HG03066 (cell line): ENCODE measurements at regions not wholly inside any gene's neighbourhood (a gene's known extent, or its start where the extent isn't known, plus 50 kb on each side); places are given as distances from the start of the nearest gene placed in this dataset.
"Not testable (repeated sequence)": the region's sequence is repeated elsewhere in the genome, so short reads cannot be mapped to it uniquely, and the experiment has no call there.

Source experiments
- ATAC-seq: cut with Tn5 transposase; IDR thresholded peaks from one replicate; pipeline ENCODE4 v1.9.1; 2021; ENCODE audit warnings: low read depth; ENCODE audit not compliant: unreplicated experiment

DNA sequence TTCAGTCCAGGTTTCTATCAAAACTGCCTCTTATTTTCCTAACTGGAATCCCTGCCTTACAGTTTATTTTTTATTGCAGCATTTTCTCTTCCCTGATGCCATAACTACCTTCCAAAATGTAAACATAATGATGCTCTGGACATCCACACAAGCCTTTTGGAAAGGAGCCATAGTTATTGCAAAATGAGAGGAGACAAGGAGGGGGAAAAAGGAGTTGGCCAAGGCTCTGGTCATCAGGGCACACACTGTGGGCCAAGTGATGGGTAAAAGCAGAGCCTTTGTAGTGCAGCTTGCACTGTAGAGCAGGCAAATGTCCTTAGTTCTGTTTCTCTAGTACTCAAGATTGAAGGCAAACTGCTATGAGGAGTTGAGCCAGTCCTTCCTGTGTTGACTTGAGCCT is 289.3 kb upstream of the MTPN start:
- no peak for ATAC-seq

- ATAC-seq, result not testable (repeated sequence)
Measured at GRCh38 chr7:136264304-136264703, 287.1 kb upstream of the MTPN start.

DNA sequence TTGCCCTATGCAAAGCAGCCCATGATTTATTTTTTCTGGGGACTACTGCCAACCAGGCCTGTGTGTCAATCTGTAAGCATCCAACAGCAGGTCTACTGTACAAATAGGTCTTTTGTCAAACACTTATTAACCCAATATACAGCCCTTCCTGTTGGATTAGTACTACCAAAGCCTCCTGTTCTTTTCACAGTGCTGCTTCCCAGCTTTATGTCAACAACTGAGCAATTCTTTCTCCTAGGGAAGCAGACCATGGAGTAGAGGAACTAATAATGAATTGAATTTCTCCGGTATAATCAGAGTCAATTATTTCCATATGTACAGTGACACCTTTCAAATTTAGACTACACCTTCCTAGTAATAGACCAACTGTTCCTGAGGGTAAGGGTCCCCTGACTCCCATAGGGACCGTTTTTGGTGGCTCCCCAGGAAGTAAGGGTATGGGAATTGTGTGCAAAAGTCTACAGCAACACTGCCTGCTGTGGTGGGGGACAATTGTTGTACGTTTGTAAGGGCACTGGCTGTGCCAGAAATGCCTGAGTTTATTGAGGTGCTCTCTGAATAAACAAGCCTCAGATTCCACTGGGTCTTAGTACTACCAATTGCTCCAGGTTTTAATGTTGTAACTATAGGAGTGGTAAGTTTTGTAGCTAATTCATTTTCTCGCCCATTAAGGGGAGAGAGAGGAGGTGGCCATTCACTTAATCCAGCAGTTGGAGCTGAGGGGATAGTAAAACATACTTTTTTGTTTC is 286.1 kb upstream of the MTPN start:
- ATAC-seq, result not testable (repeated sequence)

GRCh38 chr7:136260591-136260990 is 283.4 kb upstream of the MTPN start:
- ATAC-seq, result not testable (repeated sequence)

DNA sequence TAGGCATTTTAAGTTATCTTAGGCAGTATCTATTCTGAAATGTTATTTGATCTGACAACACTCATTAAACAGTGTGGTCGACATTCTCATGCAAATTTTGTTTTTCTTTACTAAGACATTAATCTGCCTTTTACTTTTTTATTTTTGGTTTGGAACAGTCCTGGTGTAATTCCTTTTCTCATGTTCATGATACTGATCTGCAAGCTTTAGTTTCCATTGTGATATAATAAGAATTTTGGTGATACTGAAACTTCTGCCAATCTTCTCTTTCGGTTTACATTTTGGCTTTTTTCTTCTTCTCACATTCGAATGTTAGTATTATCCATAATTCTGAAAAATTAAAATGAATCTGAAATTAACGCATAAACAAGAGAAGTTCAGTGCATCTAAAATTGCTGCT is 281.9 kb upstream of the MTPN start:
- ATAC-seq, result no peak

- no peak for ATAC-seq
Measured at GRCh38 chr7:136256491-136256890, 279.3 kb upstream of the MTPN start.

DNA sequence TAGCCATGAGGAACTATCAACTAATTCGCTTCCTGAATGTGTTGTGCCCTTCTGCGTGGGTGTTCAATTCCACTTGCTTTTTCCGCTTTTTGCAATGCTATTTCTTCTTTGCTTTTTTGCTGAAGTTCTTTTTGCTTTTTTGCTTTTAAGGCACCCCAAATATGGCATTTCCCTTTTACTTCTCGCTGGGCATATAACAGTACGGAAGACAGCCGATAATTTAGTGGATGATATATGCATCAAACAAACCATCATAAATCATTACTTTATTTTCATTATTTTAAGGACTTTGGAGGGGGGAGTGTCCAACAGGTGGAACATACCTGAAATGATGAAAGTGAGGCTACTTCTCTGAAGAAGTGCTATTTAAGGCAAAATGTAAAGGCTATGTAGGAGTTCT is 277.0 kb upstream of the MTPN start:
- ATAC-seq, result no peak

DNA sequence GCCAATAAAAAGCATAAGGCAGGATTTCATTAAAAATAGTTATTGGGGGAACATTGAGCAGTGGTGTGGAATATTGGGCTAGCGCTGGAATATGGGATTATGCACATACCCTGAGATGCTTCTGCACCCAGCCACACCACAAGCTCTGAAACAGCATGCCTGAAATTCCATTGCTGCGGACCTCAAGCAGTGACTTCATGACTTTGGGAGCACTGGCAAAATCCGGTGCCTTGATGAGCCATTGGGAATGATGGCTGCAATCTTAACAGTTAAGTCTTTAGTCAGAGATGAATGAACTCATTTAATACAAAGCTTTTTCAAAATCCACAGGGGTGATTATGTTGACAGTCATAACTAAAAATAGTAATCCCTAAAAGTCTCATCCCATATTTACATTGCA is 274.7 kb upstream of the MTPN start:
- no peak for ATAC-seq

- no peak for ATAC-seq
Measured at GRCh38 chr7:136247211-136247610, 270.1 kb upstream of the MTPN start.

GRCh38 chr7:136245327-136246004 is 268.3 kb upstream of the MTPN start:
- no peak for ATAC-seq

- ATAC-seq, result no peak
Measured at GRCh38 chr7:136234040-136234439, 256.9 kb upstream of the MTPN start.

DNA sequence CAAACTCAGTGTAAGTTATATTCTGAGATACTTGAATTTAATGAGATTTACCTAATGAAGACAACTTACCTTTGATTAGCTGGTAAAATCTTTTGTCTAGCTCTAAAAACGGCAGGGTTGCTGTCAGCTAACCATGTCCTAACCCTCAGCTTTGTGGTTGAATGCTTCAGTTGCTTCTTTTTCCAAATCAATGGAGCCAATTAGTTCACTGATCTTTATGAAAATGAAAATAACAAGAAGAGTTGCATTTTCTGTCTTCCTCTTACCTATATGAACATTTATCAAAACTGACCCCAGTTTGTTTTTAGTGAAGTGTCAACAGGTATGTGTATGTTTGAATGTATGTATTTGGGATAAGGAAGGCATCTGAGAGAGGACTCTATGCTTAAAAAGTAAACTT is 253.1 kb upstream of the MTPN start:
- no peak for ATAC-seq

GRCh38 chr7:136229790-136230189 is 252.6 kb upstream of the MTPN start:
- no peak for ATAC-seq

DNA sequence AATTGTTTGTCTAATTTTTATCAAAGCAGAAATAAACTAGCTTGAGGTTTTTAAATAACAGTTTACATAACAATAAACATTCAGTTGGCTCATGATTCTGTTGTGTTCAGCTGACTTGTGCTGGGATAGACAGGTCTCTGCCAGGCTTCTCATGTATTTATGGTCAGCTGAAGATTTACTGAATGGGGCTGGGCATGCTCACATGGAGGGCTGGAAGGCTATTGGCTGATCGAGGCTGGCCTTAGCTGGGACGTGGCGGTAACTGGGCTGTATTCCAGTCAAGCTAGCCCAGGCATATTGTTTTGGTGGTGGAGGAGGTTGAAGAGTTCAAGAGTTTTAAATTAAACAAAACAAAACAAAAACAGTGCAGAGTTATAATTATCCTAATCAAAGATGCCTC is 251.0 kb upstream of the MTPN start:
- ATAC-seq, result no peak

DNA sequence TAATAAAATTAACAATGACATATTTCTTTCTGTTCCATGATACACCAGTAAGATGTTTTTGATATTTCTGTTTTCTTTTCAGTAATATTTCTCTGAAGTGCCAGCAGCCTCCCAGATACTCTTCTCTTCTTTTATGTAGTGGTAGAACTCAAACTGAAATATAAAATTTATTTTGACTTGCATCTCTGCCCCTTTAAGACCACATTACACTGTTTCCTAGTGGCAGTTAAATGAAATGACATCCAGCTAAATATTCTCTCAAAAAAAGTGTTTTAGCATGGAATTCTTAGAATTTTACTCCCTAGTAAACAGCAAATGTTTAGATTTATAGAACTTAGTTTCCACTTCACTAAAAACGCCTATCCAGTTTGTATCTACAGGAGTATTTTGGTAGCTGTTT is 237.2 kb upstream of the MTPN start:
- no peak for ATAC-seq

DNA sequence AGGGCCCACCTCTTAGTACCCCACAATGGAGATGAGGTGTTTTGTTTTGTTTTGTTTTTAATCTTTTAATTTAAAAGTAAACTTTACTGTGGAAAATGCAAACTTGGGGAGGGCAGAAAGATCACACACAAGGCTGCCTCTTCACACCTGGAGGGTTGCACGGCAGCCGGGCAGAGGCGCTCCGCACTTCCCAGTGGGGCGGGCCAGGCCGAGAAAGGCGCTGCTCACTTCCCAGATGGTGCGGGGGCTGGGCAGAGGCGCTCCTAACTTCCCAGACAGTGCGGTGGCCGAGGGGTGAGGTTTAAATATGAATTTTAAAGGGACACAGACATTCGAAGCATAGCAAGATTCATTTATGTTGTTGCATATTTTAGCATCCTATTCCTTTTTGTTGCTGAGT is 235.9 kb upstream of the MTPN start:
- ATAC-seq, result no peak

GRCh38 chr7:136210664-136211063 is 233.5 kb upstream of the MTPN start:
- ATAC-seq, result no peak

DNA sequence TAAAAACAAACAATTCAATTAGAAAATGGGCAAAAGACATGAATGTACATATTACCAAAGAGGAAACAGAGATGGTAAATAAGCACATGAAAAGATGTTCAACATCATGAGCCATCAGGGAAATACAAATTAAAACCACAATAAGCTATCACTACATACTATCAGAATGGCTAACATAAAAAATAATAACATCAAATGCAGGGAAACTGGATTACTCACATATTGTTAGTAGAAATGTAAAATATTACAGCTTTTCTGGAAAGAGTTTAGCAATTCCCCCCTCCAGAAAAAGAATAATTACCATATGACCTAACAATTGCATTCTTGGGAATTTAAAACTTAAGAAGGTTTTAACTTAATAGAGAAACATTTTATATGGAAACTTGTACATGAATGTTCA is 232.9 kb upstream of the MTPN start:
- no peak for ATAC-seq

DNA sequence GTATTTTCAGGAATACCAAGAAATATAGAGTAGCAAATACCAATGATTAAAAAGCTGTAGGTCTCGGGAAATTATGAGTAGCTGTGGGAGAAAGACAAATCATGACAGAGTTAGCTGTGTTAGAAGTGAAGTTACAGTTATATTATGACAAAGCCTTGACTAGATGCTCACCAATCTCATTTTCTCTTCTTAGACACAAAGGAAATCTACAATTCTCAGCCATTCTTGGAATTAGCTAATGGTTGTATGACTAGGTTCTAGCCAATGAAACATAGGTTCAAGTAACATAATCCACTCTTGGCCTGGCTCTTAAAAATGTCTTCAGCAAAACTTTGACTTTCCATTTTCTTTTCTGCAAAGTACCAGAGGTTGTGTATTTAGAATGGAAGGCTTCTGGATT is 228.8 kb upstream of the MTPN start:
- ATAC-seq, result no peak

GRCh38 chr7:136198168-136198567 is 221.0 kb upstream of the MTPN start:
- no peak for ATAC-seq

GRCh38 chr7:136194878-136195277 is 217.7 kb upstream of the MTPN start:
- no peak for ATAC-seq

- no peak for ATAC-seq
Measured at GRCh38 chr7:136193940-136194339, 216.8 kb upstream of the MTPN start.
